GM12875 (cell line): ENCODE measurements at regions not wholly inside any gene's neighbourhood (a gene's known extent, or its start where the extent isn't known, plus 50 kb on each side); places are given as distances from the start of the nearest gene placed in this dataset.
"Not testable (repeated sequence)": the region's sequence is repeated elsewhere in the genome, so short reads cannot be mapped to it uniquely, and the experiment has no call there.

Source experiments
- H3K4me3 ChIP-seq: one replicate; pipeline ENCODE4 v1.5.1; 2011; ENCODE audit warnings: low read depth, low read length, control low read depth
- TF ChIP-seq, protein P1 (sequence below): IDR thresholded peaks from 2 replicates; pipeline ENCODE4 v1.5.1; 2011; ENCODE audit warnings: low read depth, mild to moderate bottlenecking, control low read depth, inconsistent platforms, low read length, moderate library complexity, borderline replicate concordance; ENCODE audit not compliant: insufficient read depth

DNA sequence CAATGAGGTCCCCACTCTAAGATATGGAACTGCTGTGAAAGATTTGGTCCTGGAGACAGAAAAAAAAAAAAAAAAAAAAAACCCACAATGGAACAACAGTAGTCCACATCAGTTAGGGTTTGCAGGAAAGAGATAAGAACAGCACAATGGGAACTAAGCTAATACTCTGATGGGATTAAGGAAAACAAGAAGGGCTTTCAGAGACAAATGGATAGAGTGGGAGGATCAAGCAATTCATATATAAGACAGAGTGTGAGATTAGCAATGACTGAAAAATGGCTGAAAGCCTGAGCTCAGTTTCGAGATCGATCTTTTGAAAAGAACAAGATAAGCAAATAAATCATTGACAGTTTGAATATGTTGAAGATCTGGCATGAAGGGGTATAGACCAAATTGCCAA lies 188.4 kb upstream of the TRPC5 start:
- H3K4me3 ChIP-seq: no peak overlapping the region
- TF ChIP-seq, protein P1, sequence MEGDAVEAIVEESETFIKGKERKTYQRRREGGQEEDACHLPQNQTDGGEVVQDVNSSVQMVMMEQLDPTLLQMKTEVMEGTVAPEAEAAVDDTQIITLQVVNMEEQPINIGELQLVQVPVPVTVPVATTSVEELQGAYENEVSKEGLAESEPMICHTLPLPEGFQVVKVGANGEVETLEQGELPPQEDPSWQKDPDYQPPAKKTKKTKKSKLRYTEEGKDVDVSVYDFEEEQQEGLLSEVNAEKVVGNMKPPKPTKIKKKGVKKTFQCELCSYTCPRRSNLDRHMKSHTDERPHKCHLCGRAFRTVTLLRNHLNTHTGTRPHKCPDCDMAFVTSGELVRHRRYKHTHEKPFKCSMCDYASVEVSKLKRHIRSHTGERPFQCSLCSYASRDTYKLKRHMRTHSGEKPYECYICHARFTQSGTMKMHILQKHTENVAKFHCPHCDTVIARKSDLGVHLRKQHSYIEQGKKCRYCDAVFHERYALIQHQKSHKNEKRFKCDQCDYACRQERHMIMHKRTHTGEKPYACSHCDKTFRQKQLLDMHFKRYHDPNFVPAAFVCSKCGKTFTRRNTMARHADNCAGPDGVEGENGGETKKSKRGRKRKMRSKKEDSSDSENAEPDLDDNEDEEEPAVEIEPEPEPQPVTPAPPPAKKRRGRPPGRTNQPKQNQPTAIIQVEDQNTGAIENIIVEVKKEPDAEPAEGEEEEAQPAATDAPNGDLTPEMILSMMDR: no peak

DNA sequence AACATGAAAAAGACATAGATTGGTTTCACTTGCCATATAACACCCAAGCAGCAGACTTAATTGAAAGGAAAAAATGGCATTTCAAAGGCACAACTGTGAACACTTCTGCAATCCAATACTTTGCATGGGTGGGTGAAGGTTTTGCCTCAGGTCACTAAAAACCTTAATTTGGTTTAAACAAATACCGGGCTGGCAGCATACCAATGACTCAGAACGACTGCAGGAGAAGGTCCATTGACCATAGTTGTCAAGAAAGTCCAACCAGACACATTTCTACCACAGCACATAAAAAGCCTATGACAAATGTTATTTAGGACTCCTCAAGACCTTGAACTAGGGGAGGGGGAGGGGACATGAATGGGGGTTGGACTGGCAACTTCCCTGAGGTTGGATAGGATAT lies 183.6 kb upstream of the TRPC5 start:
- TF ChIP-seq, protein P1: no peak
- no peak overlapping the region for H3K4me3 ChIP-seq

DNA sequence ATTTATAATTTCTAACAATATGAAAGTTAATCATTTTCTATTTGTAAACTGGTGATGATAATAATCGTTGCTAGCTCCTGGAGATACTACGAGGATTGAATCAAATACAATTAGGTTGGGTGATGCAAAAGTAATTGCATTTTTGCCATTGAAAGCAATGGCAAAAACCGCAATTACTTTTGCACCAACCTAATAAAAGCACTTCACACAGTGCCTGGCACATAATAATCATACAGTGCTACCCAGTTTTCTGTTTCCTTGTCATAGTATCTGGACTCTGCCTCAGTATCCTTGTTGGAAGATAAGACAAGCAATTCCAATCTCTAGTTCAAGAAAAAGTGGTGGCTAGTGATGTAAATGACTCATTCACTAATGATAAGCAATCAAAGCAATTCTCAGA lies 176.8 kb upstream of the TRPC5 start:
- no peak overlapping the region for H3K4me3 ChIP-seq

DNA sequence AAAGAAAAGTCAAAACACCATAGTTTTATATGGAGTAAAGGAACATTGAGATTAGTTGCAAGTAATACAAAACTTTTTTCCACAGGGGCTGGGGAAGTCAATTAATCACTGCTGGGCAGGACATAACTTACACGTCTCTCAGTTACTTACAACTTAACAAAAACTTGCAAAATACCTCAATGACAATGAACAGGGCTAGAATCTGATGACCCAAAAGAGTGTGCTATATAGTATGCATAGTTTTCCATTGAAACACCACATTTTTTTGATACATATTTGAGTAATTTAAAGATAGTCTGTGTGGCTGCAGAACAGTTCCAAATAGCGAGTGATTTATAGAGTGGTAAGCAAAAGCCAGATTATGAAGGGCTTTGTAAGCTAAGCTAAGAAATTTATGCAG lies 172.3 kb upstream of the TRPC5 start:
- no peak overlapping the region for H3K4me3 ChIP-seq
- TF ChIP-seq, protein P1: no peak

More for the DNA sequence above, 176.8 kb upstream of the TRPC5 start:
- TF ChIP-seq, protein P1: no peak

DNA sequence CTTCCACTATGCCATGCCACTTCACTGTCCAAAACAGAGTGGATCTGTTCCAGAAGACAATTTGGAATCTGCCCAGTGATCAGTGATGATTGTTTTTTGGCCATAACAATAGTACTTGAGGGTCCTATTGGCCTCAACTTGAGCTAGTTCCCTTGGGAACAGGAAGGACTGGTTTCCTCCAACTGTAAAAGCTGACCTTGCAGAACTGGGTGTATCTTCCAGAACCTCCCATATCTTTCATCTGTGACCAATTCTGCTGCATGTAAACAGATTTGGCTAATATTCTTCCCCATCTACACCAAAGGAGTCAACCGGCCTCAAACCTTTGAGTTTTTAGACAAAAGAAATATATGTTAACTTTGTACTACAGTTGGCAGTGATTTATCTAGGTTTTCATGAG lies 165.1 kb upstream of the TRPC5 start:
- H3K4me3 ChIP-seq: no peak overlapping the region
- TF ChIP-seq, protein P1: no peak

DNA sequence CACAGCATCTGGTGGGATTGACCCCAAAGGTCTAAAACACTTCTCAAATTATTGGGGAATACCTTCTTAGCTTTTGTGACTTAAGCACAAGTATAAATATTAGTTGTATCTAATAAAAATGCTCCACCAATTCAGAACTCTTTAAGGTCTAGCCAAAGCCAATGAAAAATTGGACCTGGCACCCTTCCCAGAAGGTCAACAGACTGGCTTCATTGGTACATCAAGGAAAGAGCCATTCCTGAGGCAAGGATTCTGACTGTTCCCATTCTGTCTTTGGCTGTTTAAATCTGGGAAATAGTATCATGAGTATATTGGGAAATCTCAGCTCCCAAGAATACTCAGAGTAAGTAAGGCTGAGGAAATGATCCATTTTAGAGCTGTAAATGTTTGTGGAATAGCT lies 153.0 kb upstream of the TRPC5 start:
- TF ChIP-seq, protein P1: no peak

GRCh38 chrX:112233164-112233563 lies 150.6 kb upstream of the TRPC5 start:
- TF ChIP-seq, protein P1: no peak
- H3K4me3 ChIP-seq: no peak overlapping the region

More for the DNA sequence above, 153.0 kb upstream of the TRPC5 start:
- H3K4me3 ChIP-seq: no peak overlapping the region

DNA sequence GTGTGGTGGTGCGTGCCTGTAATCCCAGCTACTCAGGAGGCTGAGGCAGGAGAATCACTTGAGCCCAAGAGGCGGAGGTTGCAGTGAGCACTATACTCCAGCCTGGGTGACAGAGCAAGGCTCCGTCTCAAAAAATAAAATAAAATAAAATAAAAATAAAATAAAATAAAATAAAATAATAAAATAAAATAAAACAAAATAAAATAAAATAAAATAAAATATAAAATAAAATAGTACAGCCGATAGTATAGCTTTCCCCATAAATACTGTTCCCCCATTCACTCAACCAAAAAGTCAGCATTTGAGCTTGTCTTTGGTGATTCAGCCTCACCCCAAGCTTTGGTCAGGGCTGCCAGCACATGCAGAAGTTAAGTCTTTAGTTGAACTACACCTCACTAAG lies 144.2 kb upstream of the TRPC5 start:
- H3K4me3 ChIP-seq: not testable (repeated sequence)
